GM18498 (cell line): ENCODE measurements at regions not wholly inside any gene's neighbourhood (a gene's known extent, or its start where the extent isn't known, plus 50 kb on each side); places are given as distances from the start of the nearest gene placed in this dataset.

Experiments used
- ATAC-seq: cut with Tn5 transposase; IDR thresholded peaks from one replicate; pipeline ENCODE4 v1.9.1; 2021; ENCODE audit warnings: mild to moderate bottlenecking, moderate library complexity; ENCODE audit not compliant: unreplicated experiment

DNA sequence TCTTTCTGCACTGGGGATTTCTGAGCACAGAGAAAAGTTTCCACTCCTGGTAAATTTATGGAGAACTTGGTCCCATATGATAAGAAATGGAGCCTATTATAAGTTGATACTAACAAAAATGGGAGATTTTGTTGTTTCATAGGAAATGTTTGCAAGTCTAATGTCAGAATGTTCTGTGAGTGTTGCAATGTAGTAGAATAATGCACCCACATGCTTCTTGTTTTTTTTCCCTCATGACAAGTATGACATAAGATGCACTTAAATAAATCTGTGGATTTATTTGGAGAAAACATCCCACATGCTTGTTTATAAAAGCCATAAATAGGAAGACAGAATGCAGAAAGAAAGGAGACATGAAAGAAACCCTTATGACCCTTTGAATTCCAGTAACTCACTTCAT, 50.8 kb upstream of the KCNJ6 start:
- ATAC-seq, result no peak

- ATAC-seq, result no peak
Observed at GRCh38 chr21:37968744-37969143, 52.5 kb upstream of the KCNJ6 start.

- no peak for ATAC-seq
Observed at GRCh38 chr21:37970548-37970947, 54.3 kb upstream of the KCNJ6 start.

GRCh38 chr21:37971390-37971950, 55.2 kb upstream of the KCNJ6 start:
- ATAC-seq, result no peak

DNA sequence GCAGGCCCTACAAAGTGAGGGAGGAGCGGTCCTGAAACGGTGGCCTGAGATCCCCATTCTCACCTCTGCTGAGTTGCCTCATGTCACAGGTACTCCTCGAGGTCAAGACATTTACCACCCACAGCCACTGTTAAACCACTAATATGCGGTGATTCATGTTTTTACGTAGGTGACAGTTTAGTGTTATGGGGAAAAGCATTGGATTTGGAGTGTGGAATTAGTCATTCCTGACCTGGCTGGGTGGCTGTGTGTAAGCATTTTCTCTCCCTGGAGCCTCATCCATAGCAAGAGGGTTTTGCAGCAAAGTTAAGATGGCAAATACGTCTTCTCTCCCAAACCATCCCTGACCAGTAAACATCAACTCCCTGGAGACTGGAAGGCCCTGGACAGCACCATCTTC, 57.8 kb upstream of the KCNJ6 start:
- ATAC-seq, result no peak

GRCh38 chr21:37982496-37983318, 66.5 kb upstream of the KCNJ6 start:
- no peak for ATAC-seq

DNA sequence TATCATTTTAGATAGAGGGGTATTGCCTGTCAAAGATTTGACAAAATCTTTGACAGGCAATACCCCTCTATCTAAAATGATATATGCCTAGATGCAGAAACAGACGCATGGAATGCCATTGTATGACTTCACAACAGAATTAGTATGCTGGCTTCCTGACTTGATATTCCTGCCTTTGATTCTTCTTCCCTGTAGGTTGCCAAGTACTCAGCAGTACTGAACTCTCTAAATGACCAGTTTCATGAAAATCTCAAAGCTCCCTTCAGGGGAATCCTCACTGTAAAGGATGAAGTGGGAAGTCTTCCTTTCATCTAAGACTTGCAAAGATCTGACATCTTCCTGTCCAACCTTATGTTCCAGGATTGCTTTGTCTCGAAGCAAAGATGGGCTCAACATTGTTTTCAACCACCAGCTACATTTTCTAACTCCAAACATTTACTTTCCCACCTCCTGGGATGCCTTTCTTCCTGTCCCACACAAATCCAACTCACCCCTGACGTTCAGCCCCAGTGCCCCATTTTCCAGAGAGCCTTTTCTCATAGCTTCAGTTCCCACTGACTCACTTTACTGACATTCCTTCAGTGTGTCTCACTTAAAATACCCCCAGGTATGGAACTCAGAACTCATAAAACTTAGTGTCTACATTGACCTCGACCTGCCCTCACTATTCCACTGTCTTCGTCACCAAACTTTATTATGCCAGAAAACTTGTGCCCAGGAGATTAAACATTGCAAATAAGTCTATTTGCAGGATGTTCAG, 67.3 kb upstream of the KCNJ6 start:
- ATAC-seq, result no peak

DNA sequence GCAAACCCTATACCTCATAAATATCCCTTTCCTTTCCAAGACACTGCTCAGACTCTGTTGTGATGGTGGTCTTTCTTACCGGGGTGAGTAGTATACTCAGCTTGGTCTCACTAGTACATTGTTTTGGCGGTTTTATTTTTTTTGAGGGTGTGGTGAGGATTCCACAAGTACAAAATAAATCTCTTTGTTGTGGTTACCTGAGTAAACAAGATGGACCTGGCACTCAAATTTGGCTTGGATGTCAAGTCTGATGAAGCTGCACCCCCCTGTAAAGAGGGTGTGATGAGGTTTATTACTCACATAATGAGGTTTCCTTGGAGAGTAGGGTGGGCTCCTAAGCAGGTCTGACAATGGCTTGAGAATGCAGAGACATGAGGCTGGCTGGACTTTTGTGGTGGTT, 68.2 kb upstream of the KCNJ6 start:
- no peak for ATAC-seq

DNA sequence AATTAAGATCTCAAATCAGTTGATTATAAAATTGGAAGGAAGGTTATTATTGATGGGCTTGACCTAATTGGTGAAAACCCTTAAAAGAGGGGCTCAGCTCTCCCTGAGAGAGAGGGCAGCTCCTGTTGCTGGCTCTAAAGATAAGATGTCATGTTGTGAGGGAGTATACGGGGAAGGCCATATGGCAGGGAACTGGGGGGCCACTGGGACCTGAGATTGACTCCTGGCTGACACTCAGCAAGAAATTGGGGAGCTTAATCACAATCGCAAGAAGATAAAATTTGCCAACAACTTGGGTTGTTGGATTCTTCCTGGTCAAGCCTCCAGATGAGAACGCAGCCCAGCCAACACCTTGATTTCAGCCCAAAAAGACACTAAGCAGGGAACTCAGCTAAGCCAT, 69.7 kb upstream of the KCNJ6 start:
- ATAC-seq, result no peak

DNA sequence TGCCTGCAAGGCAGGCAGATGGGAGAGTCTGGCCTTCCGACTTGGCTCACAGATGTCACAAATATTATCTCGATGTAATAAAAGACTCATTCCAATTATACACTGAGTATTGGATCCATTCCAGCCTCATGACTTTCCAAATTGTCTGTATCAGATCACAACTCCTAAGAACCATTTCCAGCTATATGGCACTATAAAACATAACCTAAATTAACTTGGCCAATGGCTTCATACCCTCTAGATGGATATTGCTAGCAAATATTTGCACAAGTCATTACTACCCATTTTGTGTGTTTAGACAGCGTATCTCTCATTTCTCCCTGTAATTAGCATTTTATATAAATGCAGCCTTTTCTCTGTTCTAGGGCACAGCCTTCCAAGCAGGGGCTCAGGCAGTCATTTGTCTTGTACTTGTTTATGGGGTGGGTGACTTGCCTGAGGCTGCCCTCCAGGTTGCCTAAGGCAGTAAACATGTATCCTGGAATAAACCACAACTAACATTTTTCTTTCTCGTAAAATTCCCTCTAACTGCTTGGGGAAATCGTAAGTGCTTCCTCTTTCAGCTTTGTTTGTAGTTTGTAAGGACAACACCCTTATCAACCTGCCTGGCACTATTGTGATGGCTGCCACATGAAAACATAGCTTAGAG, 70.6 kb upstream of the KCNJ6 start:
- no peak for ATAC-seq

GRCh38 chr21:37987668-37988067, 71.4 kb upstream of the KCNJ6 start:
- ATAC-seq, result no peak

- no peak for ATAC-seq
Observed at GRCh38 chr21:37993071-37993470, 76.8 kb upstream of the KCNJ6 start.

- no peak for ATAC-seq
Observed at GRCh38 chr21:37994211-37994610, 78.0 kb upstream of the KCNJ6 start.

- ATAC-seq, result no peak
Observed at GRCh38 chr21:38012672-38013071, 96.4 kb upstream of the KCNJ6 start.

GRCh38 chr21:38013741-38014140, 97.5 kb upstream of the KCNJ6 start:
- ATAC-seq, result no peak

DNA sequence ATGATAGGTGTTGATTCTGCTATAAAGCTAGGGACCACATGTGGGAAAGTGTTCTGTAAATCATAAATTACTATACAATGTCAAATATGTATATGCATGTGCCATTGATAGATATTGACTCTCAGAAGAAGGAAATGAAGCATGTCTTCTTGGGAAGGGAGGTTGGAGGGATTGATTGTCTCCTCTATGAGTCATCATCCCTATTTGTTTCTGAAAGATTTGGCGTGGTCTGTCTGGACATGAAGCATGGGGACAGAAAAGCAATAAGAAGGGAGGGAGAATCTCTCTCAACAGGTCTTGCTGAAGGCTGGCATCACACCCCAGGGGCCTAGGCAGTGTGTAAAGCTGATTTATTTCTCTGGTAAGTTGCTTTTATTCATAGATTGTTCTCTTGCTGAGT, 98.0 kb upstream of the KCNJ6 start:
- no peak for ATAC-seq

- no peak for ATAC-seq
Observed at GRCh38 chr21:38027901-38028498, 111.7 kb upstream of the KCNJ6 start.

DNA sequence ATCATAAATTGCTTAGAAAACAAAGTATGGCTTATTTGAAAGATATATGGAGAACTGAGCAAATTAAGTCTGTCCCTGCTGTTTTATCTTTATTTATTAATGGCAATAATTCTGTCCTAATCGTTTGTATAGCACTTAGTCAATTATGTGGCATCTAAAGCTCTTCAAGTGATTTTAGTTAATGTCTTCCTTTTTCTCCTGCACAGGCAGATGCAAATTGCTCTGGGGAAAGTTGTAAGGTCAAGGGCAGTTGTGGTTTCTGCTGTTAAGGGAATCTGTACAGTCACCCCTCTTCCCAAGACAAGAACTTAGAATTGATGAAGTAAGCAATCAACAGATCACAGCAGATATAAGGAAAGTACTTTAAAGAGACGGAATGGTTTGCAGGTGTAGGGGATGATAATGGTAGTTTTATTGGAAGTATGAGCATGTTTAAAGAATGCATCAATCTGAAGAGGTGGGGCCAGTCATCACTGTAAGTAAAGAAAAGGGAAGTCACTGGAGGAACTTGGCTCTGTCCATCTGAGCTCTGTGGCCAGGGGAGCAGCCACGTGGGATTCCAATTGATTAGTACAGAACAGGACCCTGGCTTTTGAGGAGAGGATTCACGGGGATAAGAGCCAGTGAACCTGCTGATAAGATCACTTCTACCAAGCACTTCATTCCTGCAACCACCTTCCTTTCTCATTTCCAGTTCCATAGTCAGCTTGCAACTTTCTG, 116.0 kb upstream of the KCNJ6 start:
- no peak for ATAC-seq

DNA sequence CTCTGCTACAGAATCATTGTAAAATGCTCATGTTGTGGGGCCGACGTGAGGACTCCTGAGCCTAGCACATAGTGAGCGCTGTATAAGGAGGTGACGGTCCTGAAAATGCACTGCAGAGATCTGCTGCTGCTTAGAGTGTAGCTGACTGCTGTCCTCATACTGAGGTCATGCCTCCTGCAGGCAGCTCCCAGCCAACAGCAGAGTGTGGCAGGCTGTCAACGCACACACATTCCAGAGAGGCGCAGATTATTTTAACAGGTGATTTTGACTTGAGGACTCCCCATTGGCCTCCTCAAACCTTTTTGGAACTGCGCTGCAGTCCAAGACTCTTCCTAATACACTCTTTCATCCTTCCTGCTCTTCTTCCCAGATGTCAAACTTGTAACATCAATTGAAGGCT, 119.8 kb upstream of the KCNJ6 start:
- no peak for ATAC-seq

DNA sequence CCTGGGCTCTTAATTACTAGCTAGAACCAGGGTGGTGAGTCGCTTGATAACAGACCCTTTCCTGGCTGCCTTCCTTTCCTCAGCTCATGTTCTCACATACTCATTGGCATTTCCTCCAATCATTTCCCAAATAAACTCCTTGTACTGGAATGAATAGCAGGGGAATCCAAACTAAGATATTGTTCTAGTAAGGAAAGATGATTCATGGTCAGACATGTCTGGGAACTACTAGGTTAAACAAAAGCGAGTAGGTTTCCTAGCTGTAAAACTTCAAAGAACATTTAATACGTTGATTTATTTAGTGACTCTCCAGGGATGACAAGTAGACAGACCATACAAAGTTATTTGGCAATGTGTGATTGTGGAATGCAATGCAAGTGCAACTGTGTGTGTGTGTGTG, 121.2 kb upstream of the KCNJ6 start:
- no peak for ATAC-seq

DNA sequence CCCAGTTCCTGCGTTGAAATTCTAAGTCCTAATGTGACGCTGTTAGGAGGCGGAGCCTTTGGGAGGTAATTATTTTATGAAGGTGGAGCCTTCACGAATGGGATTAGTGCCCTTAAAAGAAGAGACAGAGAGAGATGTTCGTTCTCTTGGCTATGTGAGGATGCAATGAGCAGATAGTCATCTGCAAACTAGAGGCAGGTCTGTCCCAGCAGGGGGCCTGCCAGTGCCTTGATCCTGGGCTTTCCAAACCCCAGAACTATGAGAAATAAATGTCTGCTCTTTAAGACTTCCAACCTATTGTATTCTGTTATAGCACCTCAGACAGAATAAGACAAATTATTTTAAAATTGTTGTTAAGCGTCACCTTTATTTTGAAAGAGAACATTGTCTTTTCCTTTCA, 123.1 kb upstream of the KCNJ6 start:
- ATAC-seq, result no peak
